ENCODE measurements at regions not wholly inside any gene's neighbourhood (a gene's known extent, or its start where the extent isn't known, plus 50 kb on each side); places are given as distances from the start of the nearest gene placed in this dataset.

DNA sequence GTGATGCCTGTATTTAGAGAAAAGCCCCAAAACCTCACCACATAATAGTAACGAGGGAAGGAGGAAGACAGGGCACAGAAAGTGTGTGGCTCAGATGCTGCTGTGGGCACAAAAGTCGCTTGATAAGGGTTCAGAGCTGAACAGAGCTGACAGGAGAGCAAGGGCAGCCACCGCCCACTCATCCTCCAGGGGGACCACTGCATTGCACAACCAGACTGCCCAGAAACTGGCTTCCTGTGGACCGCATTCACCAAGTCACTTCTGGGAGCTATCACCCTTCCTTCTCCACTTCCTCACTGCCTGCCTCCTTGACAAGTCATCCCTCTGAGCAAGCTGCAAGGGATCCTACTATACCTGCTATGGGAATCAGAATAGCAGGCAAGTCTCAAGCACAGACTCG is 512.4 kb upstream of the CDH11 start:
- no peak for TF ChIP-seq CTCF (IDR thresholded peaks at IDR 0.05)
- TF ChIP-seq POLR2A (IDR thresholded peaks at IDR 0.05), result no peak

Measured in uterus (tissue), 2 donors.